HL-60 (cell line): ENCODE measurements at regions not wholly inside any gene's neighbourhood (a gene's known extent, or its start where the extent isn't known, plus 50 kb on each side); places are given as distances from the start of the nearest gene placed in this dataset.

Source experiments
- GABPA ChIP-seq: IDR thresholded peaks from 2 replicates; pipeline ENCODE4 v1.6.1; 2012; ENCODE audit warnings: low read depth
- POLR2AphosphoS5 ChIP-seq: IDR thresholded peaks from 2 replicates; pipeline ENCODE4 v1.6.1; 2012; ENCODE audit warnings: low read depth
- SPI1 ChIP-seq: IDR thresholded peaks from 2 replicates; pipeline ENCODE4 v1.6.1; 2012; ENCODE audit warnings: low read depth, mild to moderate bottlenecking, borderline replicate concordance
- TF ChIP-seq, protein P1 (sequence below): IDR thresholded peaks from one replicate; pipeline ENCODE4 v1.5.1; 2011; ENCODE audit warnings: low read length, control low read depth, inconsistent platforms; ENCODE audit not compliant: insufficient read depth
- TF ChIP-seq, protein P2 (sequence below): IDR thresholded peaks from 2 replicates; pipeline ENCODE4 v1.6.1; 2012; ENCODE audit warnings: low read depth; ENCODE audit not compliant: insufficient replicate concordance

DNA sequence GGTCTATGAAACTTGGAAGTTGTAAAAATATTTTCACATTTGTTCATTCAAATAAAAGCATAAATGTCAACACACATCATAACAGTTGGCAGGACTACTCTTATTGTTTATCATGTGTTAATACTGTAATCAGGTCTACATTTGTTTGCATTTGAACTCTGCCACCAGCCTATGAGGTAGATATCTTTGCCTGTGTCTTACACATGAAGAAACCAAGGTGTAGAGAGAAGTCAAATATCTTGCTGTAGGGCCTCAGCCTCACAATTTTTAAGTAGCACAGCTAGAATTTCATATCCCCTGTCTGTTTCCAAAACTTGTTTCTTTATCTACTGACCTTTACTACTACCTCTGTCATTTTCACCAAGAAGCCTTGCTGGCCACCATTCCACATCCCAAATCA is 161.9 kb downstream of the ZIC4 start:
- TF ChIP-seq, protein P1, sequence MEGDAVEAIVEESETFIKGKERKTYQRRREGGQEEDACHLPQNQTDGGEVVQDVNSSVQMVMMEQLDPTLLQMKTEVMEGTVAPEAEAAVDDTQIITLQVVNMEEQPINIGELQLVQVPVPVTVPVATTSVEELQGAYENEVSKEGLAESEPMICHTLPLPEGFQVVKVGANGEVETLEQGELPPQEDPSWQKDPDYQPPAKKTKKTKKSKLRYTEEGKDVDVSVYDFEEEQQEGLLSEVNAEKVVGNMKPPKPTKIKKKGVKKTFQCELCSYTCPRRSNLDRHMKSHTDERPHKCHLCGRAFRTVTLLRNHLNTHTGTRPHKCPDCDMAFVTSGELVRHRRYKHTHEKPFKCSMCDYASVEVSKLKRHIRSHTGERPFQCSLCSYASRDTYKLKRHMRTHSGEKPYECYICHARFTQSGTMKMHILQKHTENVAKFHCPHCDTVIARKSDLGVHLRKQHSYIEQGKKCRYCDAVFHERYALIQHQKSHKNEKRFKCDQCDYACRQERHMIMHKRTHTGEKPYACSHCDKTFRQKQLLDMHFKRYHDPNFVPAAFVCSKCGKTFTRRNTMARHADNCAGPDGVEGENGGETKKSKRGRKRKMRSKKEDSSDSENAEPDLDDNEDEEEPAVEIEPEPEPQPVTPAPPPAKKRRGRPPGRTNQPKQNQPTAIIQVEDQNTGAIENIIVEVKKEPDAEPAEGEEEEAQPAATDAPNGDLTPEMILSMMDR = no peak
- no peak for TF ChIP-seq POLR2AphosphoS5
- TF ChIP-seq GABPA = no peak
- TF ChIP-seq, protein P2, sequence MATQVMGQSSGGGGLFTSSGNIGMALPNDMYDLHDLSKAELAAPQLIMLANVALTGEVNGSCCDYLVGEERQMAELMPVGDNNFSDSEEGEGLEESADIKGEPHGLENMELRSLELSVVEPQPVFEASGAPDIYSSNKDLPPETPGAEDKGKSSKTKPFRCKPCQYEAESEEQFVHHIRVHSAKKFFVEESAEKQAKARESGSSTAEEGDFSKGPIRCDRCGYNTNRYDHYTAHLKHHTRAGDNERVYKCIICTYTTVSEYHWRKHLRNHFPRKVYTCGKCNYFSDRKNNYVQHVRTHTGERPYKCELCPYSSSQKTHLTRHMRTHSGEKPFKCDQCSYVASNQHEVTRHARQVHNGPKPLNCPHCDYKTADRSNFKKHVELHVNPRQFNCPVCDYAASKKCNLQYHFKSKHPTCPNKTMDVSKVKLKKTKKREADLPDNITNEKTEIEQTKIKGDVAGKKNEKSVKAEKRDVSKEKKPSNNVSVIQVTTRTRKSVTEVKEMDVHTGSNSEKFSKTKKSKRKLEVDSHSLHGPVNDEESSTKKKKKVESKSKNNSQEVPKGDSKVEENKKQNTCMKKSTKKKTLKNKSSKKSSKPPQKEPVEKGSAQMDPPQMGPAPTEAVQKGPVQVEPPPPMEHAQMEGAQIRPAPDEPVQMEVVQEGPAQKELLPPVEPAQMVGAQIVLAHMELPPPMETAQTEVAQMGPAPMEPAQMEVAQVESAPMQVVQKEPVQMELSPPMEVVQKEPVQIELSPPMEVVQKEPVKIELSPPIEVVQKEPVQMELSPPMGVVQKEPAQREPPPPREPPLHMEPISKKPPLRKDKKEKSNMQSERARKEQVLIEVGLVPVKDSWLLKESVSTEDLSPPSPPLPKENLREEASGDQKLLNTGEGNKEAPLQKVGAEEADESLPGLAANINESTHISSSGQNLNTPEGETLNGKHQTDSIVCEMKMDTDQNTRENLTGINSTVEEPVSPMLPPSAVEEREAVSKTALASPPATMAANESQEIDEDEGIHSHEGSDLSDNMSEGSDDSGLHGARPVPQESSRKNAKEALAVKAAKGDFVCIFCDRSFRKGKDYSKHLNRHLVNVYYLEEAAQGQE = no peak
- no peak for TF ChIP-seq SPI1
